ENCODE measurements at regions not wholly inside any gene's neighbourhood (a gene's known extent, or its start where the extent isn't known, plus 50 kb on each side); places are given as distances from the start of the nearest gene placed in this dataset.
"Not testable (repeated sequence)": the region's sequence is repeated elsewhere in the genome, so short reads cannot be mapped to it uniquely, and the experiment has no call there.

DNA sequence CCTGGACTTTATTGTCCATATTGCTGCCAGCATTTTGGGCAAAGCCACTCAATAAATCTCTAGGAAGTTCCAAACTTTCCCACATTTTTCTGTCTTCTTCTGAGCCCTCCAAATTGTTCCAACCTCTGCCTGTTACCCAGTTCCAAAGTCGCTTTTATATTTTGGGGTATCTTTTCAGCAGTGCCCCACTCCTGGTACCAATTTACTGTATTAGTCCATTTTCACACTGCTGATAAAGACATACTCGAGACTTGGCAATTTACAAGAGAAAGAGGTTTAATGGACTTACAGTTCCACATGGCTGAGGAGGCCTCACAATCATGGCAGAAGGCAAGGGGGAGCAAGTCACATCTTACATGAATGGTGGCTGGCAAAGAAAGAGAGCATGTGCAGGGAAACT is 53.4 kb downstream of the AHSP start:
- DNase-seq (ENCODE audit: low read depth), result not testable (repeated sequence)

DNA sequence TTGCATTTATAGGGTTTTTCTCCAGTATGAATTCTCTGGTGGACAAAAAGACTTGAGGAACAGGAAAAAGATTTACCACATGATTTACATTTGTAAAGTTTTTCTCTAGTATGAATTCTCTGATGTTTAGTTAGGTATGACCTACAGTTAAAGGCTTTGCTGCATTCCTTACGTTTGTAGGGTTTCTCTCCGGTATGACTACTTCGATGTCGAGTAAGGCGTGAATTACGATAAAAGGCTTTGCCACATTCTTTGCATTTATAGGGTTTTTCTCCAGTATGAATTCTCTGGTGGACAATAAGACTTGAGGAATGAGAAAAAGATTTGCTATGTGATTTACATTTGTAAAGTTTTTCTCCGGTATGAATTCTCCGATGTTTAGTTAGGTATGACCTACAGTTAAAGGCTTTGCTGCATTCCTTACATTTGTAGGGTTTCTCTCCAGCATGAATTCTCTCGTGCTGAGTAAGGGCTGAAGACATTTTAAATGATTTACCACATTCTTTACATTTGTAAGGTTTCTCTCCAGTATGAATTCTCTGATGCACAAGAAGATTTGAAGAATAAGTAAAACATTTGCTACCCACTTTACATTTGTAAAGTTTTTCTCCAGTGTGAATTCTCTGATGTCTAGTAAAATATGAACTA is 74.2 kb downstream of the AHSP start:
- DNase-seq (ENCODE audit: low read depth), result not testable (repeated sequence)

DNA sequence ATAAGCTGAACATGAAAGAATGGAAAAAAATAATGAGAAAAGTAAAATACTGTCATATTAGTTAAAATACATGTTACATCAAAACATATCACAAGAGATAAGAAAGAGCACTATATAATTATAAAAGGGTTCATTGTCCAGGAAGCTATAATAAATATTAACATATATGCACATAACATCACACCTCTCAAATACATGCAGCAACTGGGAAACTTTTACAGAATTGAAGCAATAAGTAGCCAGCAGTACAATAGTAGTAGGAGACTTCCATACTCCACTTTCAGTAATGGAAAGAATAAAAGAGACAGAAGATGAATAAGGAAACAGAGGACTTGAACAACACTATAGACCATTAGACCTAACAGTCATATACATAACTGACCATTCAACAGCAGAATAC is 90.4 kb downstream of the AHSP start:
- no peak for DNase-seq (ENCODE audit: low read depth)

DNA sequence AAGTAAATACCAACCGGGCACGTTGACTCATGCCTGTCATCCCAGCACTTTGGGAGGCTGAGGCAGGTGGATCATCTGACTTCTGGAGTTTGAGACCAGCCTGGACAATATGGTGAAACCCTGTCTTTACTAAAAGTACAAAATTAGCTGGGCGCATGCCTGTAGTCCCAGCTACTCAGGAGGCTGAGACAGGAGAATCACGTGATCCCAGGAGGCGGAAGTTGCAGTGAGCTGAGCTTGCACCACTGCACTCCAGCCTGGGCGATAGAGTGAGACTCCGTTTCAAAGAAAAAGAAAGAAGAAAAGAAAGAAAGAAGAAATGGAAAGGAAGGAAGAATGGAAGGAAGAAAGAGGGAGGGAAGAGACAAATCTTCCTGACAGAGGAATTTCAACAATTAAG is 108.7 kb downstream of the AHSP start:
- no peak for DNase-seq (ENCODE audit: low read depth)

DNA sequence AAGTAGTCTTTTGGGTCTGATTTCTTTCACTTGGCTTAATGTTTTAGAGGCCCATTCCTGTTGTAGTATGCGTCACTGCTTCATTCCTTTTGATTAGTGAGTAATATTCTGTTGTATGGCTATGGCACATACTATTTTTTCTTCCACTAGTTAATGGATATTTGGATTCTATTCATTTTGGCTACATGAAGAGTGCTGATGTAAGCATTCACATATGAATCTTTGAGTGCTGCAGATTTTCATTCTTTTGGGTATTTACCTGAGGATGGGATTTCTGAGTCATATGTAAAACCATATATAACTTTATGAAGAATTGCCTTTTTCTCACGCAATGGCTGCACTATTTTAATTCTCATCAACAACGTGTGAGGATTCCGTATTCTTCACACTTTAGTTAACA is 113.6 kb downstream of the AHSP start:
- DNase-seq (ENCODE audit: low read depth), result no peak

DNA sequence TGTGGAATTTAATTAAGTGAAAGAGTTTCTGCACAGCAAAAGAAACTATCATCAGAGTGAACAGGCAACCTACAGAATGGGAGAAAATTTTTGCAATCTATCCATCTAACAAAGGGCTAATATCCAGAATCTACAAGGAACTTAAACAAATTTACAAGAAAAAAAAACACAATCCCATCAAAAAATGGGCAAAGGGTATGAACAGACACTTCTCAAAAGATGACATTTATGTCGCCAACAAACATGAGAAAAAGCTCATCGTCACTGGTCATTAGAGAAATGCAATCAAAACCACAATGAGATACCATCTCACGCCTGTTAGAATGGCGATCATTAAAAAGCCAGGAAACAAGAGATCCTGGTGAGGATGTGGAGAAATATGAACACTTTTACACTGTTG is 128.0 kb downstream of the AHSP start:
- not testable (repeated sequence) for DNase-seq (ENCODE audit: low read depth)

DNA sequence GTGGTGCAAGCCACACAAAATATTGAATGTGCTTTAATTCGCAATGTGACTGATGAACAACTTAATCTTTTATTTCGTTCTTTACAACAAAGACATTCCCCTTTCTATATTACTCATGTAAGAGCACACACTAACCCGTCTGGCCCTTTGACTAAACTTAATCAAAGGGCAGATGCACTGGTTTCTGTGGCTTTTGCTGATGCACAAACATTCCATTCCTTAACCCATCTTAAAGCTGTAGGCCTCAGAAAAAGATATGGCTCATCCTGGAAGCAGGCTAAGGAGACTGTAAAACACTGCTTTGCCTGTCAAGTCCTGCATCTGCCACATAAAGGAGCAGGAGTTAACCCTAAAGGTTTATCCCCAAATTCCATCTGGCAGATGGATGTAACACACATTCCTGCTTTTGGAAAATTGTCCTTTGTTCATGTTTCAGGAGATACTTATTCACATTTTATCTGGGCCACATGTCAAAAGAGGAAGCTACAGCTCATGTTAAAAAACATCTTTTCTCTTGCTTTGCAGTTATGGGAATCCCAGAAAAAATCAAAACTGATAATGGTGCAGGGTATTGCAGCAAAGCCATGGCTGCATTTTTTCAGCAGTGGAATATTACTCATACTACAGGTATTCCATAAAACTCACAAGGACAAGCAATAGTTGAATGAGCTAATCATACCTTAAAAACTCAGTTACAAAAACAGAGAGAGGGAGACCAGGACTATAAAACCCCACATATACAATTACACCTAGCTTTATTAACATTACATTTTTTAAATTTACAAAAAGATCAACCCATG is 137.2 kb downstream of the AHSP start:
- no peak for DNase-seq (ENCODE audit: low read depth)

DNA sequence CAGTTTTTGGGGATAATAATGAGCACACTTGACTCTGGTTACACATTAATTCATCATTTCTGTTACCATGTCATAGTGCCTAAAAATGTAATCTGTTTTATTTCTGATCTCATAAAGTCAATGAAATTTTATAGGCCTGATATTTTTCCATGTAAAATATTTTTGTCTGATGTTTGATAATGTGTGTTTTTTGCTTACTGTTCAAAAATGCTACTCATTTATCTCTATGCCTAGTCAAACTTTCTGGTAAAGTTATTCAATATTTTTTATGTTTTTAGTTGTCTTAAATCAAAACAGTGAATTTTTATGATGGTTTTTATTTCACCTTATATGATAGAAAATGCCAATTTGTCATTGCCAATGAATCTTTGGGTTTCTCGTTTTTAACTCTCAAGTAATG is 147.0 kb downstream of the AHSP start:
- no peak for DNase-seq (ENCODE audit: low read depth)

DNA sequence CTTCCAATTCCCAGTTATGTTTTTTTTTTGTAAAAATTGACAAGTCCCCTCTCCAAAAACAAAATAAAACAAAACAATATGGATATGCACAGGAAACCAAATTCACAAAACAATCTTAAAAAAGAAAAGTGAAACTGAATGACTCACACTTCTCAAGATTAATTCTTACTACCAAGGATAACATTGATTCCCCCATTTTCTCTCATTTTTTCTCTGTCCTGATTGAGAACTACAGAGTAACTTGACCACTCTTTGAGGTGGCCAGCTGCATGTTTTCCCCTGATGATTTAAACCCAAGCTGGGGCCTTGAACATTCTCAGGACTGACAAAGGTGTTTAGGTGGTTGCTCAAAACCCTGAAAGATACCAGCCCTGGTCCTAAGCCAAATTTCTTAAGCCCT is 149.0 kb downstream of the AHSP start:
- no peak for DNase-seq (ENCODE audit: low read depth)

DNA sequence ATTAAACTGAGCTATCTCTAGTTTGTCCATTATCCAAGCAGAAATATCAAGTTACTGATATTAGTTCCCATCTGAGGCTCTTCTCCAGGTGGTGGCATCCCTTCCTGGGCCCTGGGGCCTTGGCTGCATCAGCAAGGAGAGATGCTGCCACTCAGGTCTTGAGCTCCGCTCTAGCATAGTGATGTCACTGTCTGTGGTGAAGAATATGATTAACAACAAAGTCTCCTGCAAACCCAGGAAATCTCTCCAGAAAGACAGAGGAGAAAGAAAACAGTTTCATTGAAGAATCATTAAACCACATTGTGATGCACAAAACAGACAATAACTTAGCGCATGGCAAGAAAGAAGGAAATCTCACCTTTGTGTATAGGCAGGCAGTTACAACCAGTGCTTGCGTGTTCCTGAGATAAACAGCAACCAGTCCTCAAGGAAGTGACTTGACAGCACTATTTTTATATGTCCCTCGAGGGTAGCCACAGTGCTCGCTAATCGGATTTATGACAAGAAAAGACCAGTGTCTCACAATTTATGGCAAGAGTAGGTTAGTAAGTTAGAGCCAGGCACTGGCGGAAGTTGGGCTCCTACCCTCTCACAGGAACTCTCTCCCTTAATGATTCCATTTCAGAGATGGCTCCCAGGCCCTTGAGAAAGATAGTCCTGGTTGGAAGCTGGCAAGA is 151.1 kb downstream of the AHSP start:
- no peak for DNase-seq (ENCODE audit: low read depth)

DNA sequence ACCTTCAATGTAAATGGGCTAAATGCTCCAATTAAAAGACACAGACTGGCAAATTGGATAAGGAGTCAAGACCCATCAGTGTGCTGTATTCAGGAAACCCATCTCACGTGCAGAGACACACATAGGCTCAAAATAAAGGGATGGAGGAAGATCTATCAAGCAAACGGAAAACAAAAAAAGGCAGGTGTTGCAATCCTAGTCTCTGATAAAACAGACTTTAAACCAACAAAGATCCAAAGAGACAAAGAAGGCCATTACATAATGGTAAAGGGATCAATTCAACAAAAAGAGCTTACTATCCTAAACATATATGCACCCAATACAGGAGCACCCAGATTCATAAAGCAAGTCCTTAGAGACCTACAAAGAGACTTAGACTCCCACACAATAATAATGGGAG is 161.6 kb downstream of the AHSP start:
- not testable (repeated sequence) for DNase-seq (ENCODE audit: low read depth)

DNA sequence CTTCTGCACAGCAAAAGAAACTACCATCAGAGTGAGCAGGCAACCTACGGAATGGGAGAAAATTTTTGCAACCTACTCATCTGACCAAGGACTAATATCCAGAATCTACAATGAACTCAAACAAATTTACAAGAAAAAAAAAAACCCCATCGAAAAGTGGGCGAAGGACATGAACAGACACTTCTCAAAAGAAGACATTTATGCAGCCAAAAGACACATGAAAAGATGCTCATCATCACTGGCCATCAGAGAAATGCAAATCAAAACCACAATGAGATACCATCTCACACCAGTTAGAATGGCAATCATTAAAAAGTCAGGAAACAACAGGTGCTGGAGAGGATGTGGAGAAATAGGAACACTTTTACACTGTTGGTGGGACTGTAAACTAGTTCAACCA is 164.6 kb downstream of the AHSP start:
- not testable (repeated sequence) for DNase-seq (ENCODE audit: low read depth)

DNA sequence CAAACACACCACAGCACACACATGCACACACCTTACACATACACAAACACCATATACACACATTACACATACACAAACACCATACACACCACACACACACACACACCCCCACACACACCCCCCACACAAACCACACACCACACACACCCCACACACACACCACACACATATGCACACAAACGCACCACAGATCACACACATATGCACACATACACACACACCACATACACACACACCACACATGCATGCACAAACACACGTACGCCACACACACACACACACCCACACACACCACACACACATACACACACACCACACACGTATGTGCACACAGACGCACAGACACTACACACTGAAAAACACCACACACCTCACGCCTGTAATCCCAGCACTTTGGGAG is 166.0 kb downstream of the AHSP start:
- DNase-seq (ENCODE audit: low read depth), result no peak

DNA sequence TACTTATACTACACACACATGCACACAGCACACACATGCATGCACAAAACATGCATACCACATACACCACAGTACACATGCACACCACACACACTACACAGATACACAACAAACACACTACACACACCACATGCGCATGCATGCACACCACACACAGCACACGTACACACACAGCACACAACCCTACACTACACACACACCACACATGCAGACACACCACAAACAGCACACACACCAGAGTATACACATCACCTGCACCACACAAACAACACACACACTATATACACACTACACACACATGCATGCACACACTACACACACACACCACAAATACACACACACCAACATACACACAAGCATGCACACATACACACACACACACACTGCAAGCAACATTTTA is 166.8 kb downstream of the AHSP start:
- no peak for DNase-seq (ENCODE audit: low read depth)

DNA sequence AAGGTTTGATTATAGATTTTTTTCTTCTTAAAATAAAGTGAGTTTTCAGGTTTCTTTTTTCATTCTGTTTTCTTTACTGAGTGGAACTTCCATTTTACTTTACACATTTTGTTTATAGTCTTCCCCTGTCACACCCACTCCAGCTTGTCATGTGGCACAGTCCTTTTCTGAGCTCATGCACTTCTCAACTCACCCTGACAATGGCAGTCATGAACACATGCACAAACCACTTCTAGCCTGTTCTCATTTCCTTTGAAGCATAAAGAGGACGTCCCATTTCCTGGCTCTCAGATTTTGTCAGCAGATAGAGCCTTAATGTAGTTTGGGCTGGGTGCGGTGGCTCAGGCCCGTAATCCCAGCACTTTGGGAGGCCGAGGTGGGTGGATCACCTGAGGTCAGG is 168.0 kb downstream of the AHSP start:
- no peak for DNase-seq (ENCODE audit: low read depth)

DNA sequence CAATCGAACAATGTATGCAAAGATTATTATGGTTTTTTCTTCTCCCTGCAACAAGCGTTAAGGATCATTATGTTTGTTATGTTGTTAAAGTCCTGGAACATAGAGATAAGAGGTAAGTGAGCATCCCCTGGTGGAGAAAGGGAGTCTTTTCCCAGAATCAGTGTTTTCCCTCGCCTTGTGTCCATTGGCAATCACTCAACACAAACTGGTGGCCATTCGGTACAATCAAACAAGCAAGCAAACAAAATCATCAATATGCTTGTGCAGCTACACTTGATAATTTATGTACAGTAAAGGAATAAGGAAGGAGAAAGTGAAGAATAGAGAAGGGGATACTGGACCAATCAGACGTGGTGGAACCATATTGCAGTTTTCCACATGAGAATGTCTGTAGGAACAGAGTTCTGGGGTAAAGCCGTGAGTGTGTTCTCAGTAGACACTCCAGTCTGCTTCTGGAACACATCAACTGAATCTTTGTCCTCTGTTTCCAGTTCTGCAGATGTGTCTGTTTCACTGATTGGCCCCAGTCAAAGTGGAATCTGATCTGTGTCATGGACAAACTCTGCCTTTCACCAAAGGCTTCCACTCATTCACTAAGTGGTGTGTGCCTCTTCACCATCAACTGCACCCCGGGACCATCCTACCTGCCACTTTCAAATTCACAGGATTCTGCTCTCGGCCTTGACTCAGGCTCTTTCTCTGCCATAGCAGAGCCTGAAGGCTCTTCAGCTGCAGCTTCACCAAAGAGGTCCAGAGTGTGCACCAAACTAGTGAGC is 169.5 kb downstream of the AHSP start:
- peak; percentile 21 for DNase-seq (ENCODE audit: low read depth)

DNA sequence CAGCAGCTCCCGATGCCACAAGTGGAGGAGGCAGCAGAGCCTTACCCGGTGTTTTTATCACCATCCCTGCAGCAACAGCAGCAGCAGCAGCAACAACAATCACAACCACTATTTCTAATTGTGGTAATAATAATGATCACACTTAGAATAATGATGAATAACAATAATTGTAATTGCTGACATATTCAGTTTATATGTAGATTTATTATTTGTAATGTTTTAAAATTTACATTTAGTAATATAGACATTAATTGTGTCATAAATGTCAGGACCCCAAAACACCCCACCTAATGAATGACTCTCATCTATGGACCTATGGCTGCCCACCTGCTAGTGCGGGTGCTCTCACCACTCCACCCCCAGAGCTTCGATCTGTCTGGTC is 170.0 kb downstream of the AHSP start:
- DNase-seq (ENCODE audit: low read depth), result no peak

DNA sequence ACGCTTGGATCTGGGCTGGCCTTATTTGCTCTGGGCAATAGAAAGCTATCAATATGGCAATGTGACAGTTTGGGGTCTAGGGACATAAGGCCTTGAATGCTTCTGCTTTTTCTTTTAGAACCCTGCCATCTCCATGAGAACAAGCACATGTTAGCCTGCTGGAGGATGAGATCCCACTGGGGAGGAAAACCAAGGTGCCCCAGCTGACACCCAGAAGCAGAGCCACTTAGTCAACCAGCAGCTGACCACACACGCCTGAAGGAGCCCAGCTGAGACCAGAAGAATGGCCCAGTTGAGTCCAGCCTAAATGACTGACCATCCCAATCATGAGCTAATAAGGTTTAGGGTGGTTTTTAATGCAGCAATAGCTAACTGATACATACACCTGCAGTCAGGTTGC is 171.2 kb downstream of the AHSP start:
- no peak for DNase-seq (ENCODE audit: low read depth)

DNA sequence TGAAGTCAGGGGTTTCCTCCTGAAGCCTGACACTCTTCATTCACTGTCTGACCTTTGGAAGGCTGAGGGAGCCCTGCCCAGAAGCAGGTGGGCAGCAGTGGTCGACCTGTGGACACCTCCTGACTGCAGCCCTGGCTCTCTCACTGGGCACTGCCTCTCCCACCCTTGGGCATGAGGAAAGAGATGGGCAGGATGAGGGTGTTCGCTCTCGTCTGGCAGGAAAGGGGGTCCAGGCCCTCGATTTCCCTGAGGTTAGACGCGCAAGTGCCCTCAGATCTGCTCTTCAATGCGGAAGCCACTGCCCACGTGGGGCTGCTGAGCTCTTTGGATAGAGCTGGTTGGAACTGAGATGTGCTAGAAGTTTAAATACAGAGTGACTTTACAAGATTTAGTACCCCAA is 171.9 kb downstream of the AHSP start:
- no peak for DNase-seq (ENCODE audit: low read depth)

DNA sequence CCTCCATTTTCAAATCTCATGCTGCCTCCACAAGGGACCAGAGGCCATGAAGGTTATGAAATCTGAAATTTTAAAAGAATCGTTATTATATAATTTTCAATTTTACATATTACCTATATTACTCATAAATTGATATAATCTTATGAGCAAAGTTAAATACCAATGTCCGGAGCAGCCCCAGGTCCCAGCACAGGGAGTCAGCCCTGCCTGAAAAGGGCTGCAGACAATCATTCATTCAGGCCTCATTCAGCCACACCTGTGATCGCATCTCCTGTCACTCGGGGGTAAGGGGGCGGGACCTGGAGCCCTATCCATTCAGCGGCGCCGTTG is 172.5 kb downstream of the AHSP start:
- no peak for DNase-seq (ENCODE audit: low read depth)

DNA sequence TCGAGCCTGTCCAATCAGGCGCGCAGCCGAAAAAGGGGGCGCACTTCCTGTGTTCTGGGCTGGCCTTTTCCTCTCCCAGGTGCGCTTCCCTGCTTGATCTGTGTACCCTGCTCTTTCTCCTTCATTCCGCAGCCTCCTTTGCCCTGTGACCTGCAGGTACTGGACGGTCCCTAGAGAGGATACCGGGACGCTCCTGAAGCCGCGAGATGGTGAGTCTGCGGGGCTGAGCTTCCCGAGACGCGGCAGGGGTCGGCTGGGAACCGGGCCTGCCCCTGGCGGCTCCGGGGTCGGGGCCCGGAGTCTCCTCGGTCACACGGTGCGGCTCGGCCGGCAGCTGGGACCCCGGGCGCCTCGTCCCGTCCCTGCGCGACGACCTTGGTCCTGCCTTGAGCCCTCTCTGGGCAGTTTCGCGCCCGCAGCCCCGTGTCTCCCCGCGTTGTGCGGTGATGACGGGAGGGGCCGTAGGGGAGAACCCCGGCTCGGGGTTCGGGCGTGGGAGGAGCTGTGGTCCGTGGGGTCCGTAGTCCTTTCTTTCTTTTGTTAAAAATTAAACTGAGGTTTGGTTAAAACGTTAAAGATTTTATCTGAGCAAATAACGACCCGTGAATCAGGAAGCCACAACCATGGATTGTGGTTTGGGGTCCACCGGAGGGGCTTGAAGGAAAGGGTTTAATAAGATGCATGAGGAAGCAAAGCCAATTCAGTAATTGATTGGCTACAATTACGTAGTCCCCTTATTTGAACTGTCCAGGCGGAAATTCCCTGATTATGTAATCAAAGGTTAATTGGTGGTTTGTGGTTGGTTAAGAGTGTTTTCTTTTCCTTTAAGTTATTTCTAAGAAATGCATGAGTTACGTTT is 172.8 kb upstream of the ZNF267 start:
- no peak for DNase-seq (ENCODE audit: low read depth)

DNA sequence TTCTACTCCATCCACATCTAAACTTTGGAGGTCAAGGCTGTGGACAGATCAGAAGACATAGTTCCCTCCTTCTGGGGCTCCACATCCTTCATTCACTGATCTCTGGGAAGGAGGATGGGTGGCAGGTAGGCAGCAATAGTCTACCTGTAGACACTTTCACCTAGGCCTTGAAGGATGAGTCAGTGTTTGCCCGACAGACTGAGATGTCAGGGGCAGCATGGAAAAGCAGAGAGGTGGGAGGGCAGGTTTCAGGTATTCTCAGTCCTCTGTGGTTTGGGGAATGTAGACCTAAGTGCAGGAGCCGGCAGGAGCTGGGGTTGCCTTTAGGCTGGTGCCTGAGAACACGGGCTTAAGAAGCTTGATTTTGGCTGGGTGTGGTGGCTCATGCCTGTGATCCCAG is 171.9 kb upstream of the ZNF267 start:
- DNase-seq (ENCODE audit: low read depth), result no peak

Data from fibroblast of the conjunctiva (primary cell).